Motor neuron (in vitro differentiated cells): ENCODE measurements at regions not wholly inside any gene's neighbourhood (a gene's known extent, or its start where the extent isn't known, plus 50 kb on each side); places are given as distances from the start of the nearest gene placed in this dataset.
"Not testable (repeated sequence)": the region's sequence is repeated elsewhere in the genome, so short reads cannot be mapped to it uniquely, and the experiment has no call there.

Experiments used
- ATAC-seq, 8 experiments: fragments of 200-7000 bp; cut with Tn5 transposase; replicated peaks in 6 of 8; 2 replicates each; pipeline ENCODE4 v1.8.0; 2021; ENCODE audit warnings: mild to moderate bottlenecking in 8 of 8, moderate library complexity in 8 of 8
- H3K27ac ChIP-seq, 2 donors: fragments of 250-450 bp; sonication (Bioruptor Pico); 2 replicates each; pipeline ENCODE4 v1.9.0; 2021; ENCODE audit warnings: antibody characterized with exemption in 2 of 2, mild to moderate bottlenecking in 2 of 2, moderate library complexity in 1 of 2
- H3K4me1 ChIP-seq, 2 donors: fragments of 250-450 bp; sonication (Bioruptor Pico); replicated peaks in 1 of 2; 2 replicates each; pipeline ENCODE4 v1.6.1; 2021; ENCODE audit warnings: antibody characterized with exemption in 2 of 2, mild to moderate bottlenecking in 2 of 2, moderate library complexity in 1 of 2
- H3K4me3 ChIP-seq, 5 donors: fragments of 250-450 bp; sonication (Bioruptor Pico); 2 replicates each; pipeline ENCODE4 v1.9.0; 2021; ENCODE audit warnings: antibody characterized with exemption in 5 of 5, mild to moderate bottlenecking in 5 of 5, moderate library complexity in 4 of 5
- WGBS, 10 experiments: fragments of 450-650 bp; shearing (Covaris generic); methylation state at CpG; one replicate each; pipeline ENCODE4 v1.0.0; 2022; 5-methylcytosine and 5-hydroxymethylcytosine counted together
- in situ Hi-C, 9 experiments: fragments of 400-800 bp; cut with MboI; loops; one replicate each; pipeline ENCODE4 v1.15.0; 2021; ENCODE audit warnings: low sequenced_read_pairs in 9 of 9, low pct_unique_long_range_greater_than_20kb in 2 of 9; ENCODE audit not compliant: unreplicated experiment in 9 of 9

DNA sequence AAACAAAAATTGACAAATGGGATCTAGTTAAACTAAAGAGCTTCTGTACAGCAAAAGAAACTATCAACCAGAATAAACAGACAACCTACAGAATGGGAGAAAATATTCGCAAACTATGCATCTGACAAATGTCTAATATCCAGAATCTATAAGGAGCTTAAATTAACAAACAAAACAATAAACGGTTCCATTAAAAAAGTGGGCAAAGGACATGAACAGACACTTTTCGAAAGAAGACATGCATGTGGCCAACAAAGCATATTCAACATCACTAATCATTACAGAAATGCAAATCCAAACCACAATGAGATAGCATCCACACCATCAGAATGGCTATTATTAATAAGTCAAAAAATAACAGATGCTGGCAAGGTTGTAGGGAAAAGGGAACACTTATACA lies 50.5 kb upstream of the MED13L start:
- ATAC-seq, H3K27ac ChIP-seq, H3K4me3 ChIP-seq, in situ Hi-C loops, H3K4me1 ChIP-seq: not testable (repeated sequence)
- 59 to 100% (median 88%) methylated on average over 2 to 3 of the region's 3 CpGs; no CpG with 5 or more reads in 1 of the 10 experiments for WGBS, 10 experiments

DNA sequence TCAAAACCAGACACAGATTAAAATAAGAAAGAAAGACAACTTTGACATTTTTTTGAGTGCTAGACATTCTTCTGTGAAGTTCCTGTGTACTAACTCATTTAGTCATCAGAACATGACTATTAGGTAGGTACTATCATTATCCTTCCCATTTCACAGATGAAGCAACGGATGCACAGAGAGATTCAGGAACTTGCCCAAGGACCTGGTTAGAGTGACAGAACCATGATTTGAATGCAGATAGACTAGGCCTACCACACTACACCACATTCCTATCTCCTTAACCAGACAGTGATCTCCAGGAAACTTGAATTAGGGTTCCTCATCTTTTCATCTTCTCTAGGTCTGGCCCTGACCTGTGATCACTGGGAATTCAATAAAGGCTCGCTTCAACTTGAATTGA lies 54.4 kb upstream of the MED13L start:
- Histone ChIP-seq H3K27ac (no peak overlapping the region), H3K4me3 (no peak overlapping the region), H3K4me1 (peaks cover 0 to 4% of the 10 kb centered on the region in 2 donors)
- ATAC-seq = no peak
- 85 to 100% (median 100%) methylated on average over 1 to 2 of the region's 2 CpGs; no CpG with 5 or more reads in 3 of the 10 experiments for WGBS, 10 experiments
- in situ Hi-C loops = no loop called here

DNA sequence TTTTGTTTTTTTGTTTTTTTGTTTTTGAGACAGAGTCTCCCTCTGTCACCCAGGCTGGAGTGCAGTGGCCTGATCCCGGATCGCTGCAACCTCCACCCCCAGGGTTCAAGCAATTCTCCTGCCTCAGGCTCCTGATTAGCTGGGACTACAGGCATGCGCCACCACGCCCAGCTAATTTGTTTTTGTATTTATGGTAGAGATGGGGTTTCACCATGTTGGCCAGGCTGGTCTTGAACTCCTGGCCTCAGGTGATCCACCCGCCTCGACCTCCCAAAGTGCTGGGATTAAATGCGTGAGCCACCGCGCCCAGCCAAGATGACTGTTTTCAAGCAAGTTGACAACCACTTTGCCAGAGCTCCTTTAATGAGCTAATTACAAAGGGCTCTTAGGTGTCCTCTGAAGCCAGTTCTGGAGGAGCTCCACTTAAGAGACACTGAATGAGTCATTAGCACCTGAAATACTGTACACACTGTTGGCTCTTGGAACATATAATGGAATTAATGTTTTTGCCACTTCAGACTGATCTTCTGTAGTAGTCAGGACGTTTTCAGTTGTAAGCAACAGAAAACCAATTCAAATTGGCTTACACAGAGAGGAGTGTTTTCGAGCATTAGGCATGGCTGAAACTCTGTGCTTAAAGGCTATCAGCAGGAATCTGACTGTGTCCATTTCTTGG lies 55.4 kb upstream of the MED13L start:
- H3K4me1 ChIP-seq = peaks cover 0 to 4% of the 10 kb centered on the region in 2 donors
- in situ Hi-C loops = no loop called here
- no peak for ATAC-seq
- H3K4me3 ChIP-seq = no peak overlapping the region
- H3K27ac ChIP-seq = no peak overlapping the region
- WGBS, 10 experiments = 37 to 95% (median 88%) methylated on average over 1 to 9 of the region's 11 CpGs

DNA sequence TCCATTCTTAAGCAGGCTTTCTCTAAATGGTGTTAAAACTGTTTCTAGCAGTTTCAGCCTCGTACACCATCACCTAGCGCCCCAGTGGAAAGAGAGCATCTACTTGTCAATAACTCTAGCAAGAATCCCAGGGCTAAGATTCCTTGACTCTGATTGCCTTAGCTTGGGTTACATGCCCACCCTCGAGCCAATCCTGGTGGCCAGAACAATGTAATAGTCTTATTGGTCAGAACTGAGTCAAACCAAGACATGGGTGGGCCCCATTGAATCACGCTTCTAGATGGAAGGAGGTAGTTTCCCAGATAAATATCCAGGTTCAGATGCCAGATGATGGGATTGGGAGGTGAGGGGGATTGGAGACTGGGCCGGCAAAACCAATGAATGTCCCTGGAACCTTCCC lies 55.9 kb upstream of the MED13L start:
- WGBS, 10 experiments = 0 to 100% (median 81%) methylated on average over 1 to 4 of the region's 5 CpGs
- Histone ChIP-seq H3K4me1 (peaks cover 0 to 4% of the 10 kb centered on the region in 2 donors), H3K27ac (no peak overlapping the region), H3K4me3 (no peak overlapping the region)
- no peak for ATAC-seq
- in situ Hi-C loops = no loop called here

DNA sequence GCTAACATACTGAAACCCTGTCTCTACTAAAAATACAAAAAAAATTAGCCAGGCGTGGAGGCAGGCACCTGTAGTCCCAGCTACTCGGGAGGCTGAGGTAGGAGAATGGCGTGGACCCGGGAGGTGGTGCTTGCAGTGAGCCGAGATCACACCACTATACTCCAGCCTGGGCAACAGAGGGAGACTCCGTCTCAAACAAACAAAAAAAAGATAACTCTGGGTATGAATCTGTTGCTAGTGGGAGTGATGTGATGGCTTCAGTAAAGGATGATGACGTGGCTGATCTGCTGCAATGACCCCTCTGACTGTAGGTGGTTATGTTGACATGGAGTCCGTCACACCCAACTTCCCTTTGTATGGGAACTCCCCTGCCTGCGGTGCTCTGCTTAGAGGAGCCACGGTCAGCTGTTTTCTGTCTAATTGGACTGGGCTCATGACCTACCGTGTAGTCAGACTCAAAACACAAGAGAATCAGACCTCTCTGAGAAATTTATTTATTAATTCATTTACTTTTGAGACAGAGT lies 59.1 kb upstream of the MED13L start:
- no peak overlapping the region for H3K27ac ChIP-seq
- no peaks in the 10 kb centered on the region for H3K4me1 ChIP-seq
- 50 to 100% (median 88%) methylated on average over 1 to 8 of the region's 11 CpGs; no CpG with 5 or more reads in 4 of the 10 experiments for WGBS, 10 experiments
- in situ Hi-C loops = no loop called here
- ATAC-seq = peak in 7 of 8 experiments; percentile 5 to 96 (median 29)
- no peak overlapping the region for H3K4me3 ChIP-seq

DNA sequence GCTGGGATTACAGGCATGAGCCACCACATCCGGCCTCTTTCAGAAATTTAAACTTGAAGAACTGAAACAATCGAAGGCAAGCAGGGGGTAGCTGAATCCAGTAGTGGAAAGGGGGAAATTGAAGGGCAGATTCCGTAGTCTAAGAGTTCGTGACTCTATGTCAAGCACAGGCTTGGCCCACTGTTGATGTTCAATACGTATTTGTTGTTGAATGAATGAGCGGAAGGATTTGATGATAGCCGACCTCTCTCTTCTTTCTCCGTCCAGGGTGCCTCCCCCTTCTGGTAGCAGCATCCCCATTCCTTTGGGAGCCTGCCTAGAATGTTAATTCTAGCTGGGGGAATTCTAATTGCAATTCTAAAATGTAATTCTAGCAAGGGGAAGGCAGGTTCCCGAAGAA lies 59.8 kb upstream of the MED13L start:
- WGBS, 10 experiments = 0 to 69% (median 60%) methylated on average over 1 to 7 of the region's 9 CpGs; no CpG with 5 or more reads in 1 of the 10 experiments
- peak in 1 of 8 experiments; percentile 34 for ATAC-seq
- in situ Hi-C loops = no loop called here

DNA sequence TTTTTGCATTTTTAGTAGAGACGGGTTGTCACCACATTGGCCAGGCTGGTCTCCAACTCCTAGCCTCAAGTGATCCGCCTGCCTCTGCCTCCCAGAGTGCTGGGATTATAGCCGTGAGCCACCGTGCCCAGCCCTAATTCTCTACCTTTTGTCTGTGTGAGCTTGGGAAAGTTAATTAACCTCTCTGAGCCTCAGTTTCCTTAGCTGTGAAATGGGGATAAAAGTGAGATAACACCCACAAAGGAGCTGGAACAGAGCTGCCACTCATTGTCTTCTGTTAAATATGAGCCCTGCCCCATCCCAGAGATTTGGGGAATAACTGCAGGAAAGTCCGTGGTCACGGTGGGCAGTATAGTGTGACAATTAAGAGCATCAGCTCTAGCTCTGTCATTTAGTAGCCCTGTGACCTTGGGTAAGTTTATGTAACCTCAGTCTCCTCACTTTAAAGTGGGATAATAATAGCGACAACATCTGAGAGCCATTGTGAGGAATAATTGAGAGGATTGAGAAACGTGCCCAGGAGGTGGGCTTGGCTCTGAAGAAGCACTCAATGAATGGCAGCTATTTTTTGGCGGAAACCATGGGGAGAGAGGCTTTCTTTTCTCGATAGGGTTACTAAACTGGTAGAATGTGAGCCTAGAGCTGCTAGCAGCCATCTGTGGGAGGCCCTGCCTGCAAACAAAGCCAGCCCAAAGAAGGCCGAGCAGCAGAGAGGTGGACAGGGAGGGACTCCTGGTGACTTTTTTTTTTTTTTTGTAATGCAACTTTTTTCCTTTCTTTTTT lies 60.8 kb upstream of the MED13L start:
- no peak for ATAC-seq
- in situ Hi-C loops = no loop called here
- Histone ChIP-seq H3K4me3 (no peak overlapping the region), H3K27ac (no peak overlapping the region), H3K4me1 (no peaks in the 10 kb centered on the region)
- 26 to 100% (median 62%) methylated on average over 1 to 8 of the region's 11 CpGs; no CpG with 5 or more reads in 1 of the 10 experiments for WGBS, 10 experiments

More for the DNA sequence above, 59.8 kb upstream of the MED13L start:
- Histone ChIP-seq H3K4me1 (no peaks in the 10 kb centered on the region), H3K4me3 (no peak overlapping the region), H3K27ac (no peak overlapping the region)

DNA sequence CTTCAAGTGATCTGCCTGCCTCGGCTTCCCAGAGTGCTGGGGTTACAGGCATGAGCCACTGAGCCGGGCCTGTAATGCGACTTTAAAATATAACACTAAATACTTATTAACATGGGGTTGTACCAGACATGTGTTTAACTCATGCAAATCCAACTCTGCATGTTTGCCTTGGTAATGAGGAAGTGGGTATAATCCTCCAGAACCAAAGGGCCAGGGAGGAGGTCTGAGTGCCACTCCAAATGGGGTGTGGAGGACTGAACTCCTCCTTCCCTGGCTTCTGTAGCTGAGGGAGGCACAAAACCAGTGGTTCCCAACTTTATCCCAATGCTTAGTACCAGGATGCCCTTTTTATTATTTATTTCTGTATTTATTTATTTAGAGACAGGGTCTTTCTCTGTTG lies 61.6 kb upstream of the MED13L start:
- ATAC-seq = peak in 1 of 8 experiments; percentile 47
- in situ Hi-C loops = no loop called here

DNA sequence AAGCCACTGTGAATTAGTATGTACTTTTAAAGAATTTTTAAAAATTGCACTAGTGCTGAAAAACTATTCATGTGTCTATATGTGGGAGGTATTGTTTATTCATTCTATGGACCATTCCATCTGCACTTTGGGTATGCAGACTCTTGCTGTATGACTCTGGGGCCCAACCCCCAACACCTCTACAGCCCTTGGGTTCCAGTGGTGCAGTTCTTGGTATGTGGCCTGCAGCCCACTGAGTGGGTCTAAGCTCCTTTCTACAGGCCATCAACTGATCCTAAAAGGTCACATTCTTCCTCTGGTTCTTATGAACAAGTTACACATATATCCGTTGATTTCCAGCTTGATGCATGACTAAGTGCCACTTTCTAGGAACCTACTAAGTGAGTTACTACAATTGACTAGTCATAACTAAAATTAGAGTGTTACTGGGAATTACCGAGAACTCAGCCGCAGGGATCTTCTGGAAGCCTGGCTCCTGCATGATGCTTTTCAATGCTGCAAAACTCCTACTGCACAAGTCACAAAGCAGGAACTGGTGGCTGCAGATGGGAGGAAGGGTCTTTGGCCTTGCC lies 62.4 kb upstream of the MED13L start:
- H3K4me1 ChIP-seq = no peaks in the 10 kb centered on the region
- H3K4me3 ChIP-seq = no peak overlapping the region
- no peak overlapping the region for H3K27ac ChIP-seq
- in situ Hi-C loops = no loop called here
- 0 to 83% (median 80%) methylated on average over 1 to 3 of the region's 3 CpGs; no CpG with 5 or more reads in 5 of the 10 experiments for WGBS, 10 experiments
- no peak for ATAC-seq

More for the DNA sequence above, 61.6 kb upstream of the MED13L start:
- no peak overlapping the region for H3K4me3 ChIP-seq
- no peak overlapping the region for H3K27ac ChIP-seq
- 67 to 100% (median 94%) methylated on average over 1 to 3 of the region's 3 CpGs; no CpG with 5 or more reads in 3 of the 10 experiments for WGBS, 10 experiments
- no peaks in the 10 kb centered on the region for H3K4me1 ChIP-seq

DNA sequence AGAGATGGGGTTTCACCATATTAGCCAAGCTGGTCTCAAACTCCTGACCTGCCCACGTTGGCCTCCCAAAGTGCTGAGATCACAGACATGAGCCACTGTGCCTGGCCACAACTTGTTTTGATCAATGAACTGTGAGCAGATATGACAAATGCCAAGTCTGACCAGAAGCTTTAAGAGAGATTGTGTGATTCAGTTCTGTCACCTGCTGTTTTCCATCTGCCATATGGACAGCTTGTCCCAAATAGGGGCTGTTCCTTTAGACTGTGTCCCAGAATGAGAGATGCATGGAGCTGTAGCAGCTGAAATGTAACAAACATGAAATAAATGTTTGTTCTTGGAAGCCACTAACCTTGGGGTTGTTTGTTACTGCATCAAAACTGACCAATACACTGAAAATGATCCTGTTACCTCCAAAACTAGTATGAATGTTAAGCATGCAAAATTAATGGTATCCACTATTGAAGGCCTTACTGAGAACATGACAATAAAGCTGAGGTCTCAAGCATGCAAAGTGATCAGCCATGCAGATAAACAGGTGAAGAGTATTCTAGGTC lies 65.9 kb upstream of the MED13L start:
- Histone ChIP-seq H3K4me3 (no peak overlapping the region), H3K4me1 (peaks cover 0 to 6% of the 10 kb centered on the region in 2 donors), H3K27ac (no peak overlapping the region)
- 17 to 88% (median 86%) methylated on average over 1 of the region's 1 CpG; no CpG with 5 or more reads in 7 of the 10 experiments for whole genome bisulfite sequencing, 10 experiments
- in situ Hi-C loops = no loop called here
- ATAC-seq = no peak

DNA sequence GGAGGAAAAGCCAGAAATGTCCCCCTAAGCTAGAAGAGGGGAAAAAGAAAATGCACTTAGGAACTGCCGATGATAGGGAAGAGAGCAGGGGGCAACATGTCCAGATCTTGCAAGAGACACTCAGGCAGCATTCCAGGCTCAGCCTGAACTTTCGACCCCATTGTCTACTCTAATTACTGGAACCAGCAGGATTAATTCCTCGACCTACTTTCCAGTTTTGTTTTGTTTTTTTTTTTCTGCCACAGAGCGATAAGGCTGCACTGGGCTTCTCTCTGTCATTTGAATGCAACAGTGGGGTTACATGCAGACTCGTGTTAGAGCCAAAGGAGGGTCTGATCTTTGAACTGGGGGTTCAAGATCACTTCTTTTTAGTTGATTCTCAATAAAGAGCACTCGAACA lies 68.7 kb upstream of the MED13L start:
- Histone ChIP-seq H3K27ac (no peak overlapping the region), H3K4me1 (peaks cover 0 to 6% of the 10 kb centered on the region in 2 donors), H3K4me3 (no peak overlapping the region)
- WGBS, 10 experiments = 7 to 60% (median 21%) methylated on average over 2 to 6 of the region's 6 CpGs; no CpG with 5 or more reads in 1 of the 10 experiments
- ATAC-seq = peak in 5 of 8 experiments; percentile 32 to 48 (median 36)
- in situ Hi-C loops = no loop called here

DNA sequence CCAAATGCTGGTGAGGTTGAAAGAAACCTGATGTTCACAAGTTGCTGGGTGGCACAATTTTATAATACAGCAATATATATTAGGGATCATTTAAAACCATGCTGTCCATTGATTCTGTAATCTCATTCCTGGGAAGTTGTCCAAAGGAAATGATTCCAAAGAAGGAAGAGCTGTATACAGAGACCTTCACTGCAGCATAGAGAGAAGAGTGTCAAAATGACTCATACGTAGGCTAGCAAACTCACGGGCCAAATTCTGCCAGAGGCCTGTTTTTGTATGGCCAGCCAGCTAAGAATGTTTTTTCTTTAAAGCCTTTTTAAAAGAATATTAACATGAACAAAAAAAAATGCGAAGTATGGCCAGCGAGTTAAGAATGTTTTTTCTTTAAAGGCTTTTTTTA lies 69.2 kb upstream of the MED13L start:
- ATAC-seq = peak in 6 of 8 experiments; percentile 44 to 75 (median 60)
- no peak overlapping the region for H3K4me3 ChIP-seq
- H3K27ac ChIP-seq = no peak overlapping the region
- peaks cover 0 to 6% of the 10 kb centered on the region in 2 donors for H3K4me1 ChIP-seq
- in situ Hi-C loops = no loop called here
- 15 to 100% (median 66%) methylated on average over 1 to 4 of the region's 4 CpGs; no CpG with 5 or more reads in 1 of the 10 experiments for WGBS, 10 experiments

DNA sequence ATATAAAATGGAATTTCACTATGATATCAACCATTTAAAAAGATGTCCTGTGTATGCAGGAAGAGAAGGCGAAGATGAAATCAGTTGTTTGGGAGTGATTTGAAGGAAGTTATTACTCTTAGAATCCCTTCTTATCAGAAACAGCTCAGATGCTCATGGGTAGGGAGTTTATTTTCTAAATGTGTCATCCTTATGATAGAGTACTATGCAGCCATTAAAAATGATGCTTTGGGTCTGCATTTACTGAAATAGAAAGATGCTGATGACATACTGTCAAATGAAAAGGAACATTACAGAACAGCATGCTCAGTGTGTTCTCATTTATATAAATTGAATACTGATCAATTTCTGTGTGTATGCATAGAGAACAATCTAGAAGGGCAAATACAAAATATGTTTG lies 69.8 kb upstream of the MED13L start:
- H3K4me1 ChIP-seq = peaks cover 0 to 6% of the 10 kb centered on the region in 2 donors
- WGBS, 10 experiments = 56 to 100% (median 88%) methylated on average over 1 of the region's 1 CpG; no CpG with 5 or more reads in 2 of the 10 experiments
- H3K4me3 ChIP-seq = no peak overlapping the region
- H3K27ac ChIP-seq = no peak overlapping the region
- in situ Hi-C loops = no loop called here
- no peak for ATAC-seq
